ENCODE measurements at regions not wholly inside any gene's neighbourhood (a gene's known extent, or its start where the extent isn't known, plus 50 kb on each side); places are given as distances from the start of the nearest gene placed in this dataset.
"Not testable (repeated sequence)": the region's sequence is repeated elsewhere in the genome, so short reads cannot be mapped to it uniquely, and the experiment has no call there.

DNA sequence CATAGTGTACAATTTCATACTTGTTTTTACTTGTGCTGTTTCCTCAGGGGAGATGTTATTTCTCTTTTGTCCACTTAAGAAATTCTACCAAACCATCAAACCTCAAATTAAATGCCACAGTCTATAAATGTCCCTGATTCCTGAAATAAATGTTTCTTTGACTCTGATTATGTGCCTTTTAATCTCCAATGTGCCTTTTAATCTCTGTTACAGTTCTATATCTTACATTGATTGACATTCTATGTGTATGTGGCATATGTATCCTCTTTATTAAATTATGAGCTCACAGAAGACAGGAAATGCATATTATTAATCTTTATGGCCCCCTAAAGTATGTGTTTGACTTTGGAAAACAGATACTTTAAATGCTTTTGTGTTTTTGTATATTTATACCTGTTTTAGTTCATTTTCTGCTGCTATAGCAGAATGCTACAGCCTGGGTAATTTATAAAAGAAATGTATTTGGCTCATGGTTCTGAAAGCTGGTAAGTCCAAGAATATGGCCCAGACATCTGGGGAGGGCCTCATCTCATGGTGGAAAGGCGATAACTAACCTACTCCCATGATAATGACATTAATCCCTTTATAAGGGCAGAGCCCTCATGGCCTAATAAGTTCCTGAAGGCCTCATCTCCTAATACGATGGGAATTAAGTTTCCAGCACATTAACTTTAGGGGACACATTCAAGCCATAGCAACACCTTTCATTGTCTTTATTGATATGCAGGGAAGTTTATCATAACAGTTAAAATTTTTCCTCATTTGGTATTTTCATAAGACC lies 403.9 kb downstream of the LIG4 start:
- no peak for DNase-seq

DNA sequence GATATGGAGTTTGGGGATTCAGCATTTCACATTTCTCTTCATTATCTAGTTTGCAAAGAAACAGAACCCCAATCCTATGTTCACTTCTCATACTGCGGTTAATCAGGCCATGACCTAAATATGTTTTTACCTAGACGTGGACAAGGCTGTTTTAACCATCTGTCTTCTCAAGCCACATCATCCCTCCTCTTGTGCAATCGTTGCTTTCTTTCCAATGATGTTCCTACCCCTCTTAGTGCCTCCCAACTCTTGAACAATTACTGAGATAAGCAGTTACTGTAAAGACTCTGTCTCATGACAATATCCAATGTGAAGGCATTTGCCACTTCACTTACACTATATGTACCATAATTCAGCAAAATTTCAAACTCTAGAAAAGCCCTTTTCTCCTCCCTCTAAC lies 406.2 kb downstream of the LIG4 start:
- DNase-seq = no peak

DNA sequence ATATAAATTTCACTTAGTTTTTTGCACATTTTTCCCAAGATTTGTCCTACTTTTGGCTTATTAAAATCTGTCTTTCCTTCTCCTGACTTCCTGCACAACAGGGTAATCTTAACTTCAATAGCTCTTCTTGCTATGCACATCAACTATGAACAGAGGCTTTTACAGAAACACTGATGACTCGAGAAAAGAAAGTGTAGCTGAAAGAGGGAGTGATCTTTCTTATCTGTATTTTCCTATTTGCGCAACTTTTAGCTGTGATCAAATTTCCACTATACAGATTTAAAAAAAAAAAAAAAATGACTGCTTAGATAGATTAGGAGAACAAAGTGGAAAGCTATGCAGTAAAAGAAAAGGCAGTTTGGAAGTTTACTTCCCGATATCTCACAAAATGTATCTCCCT lies 406.9 kb downstream of the LIG4 start:
- no peak for DNase-seq

DNA sequence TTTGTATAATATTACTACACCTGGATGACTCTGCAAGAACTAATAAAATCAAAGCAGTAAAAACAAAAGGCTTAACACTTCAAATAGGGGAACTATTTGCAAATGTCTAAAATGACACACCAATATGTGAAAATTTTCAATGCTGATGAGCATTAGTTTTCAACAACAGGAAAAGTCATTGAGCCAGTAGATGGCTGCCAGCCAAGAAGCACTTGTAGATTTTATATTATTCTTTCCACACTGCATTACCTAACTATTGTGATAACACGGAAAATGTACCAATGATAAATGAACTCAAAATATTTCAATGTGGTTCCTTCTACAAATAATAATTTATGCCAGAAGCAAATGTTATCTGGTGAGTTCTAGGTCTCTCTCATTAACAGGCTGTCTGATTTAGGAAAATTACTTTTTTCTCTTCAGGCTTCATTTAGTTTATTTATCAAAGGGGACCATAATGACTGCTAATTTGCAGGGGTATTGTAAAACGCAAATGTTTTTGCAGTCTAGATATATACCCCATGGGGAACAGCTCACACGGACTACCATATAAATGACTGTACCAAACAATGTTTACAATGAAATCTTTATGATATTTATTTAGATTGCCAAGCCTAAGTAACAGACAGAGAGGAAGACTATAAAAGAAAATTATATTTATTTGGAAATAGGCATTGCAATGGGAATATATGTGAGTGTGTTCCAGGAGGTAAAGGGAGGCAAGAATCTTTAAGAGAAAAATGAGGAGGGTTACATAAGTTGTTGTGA lies 407.8 kb downstream of the LIG4 start:
- no peak for DNase-seq

DNA sequence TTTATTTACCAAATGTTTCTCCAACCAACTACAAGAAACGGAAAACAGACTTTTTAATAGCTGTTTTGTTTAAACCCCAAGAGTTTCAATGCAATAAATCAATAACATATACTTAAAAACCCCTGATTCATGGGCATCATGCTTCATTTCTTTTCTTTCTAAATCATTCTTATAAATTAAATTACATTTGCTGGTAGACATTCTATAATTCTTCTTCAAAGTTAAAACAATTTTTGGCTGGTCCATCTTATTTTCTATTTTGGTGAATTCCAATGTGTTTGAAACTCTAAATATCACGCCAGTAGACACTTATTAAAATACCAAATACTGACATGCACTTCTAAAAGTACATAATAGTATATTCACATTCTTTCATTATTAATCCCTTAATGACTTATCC lies 408.6 kb downstream of the LIG4 start:
- no peak for DNase-seq

DNA sequence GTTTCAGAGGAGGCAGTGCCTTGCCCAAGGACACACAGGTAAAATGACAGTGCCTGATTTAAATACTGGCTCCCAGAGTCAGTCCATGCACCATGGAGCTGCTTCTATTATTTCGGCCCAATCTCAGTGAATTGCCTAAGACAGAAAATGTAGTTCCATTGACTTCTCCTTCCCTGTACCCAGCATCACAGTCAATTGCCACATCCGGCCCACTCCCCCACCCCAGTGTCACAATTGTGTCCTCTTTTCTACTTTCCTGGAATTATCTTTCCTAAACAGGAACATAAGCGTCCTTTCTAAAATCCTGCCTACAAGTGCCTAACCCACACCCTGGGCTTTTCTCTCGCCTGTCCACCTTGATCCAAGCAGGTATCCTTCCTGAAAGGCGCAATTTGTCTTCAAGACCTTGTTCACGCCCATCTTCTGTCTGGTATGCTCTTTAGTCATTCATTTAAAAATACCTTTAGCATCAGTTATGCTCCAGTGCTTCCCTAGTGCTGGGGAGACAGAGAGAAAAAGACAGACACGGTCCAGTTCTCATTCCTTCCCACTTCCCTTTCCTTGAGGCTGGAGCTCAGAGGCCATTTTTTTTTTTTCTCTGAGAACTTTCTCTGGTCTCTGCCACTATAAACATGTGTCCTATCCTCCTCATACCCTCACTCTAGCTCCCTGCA lies 411.4 kb downstream of the LIG4 start:
- no peak for DNase-seq

DNA sequence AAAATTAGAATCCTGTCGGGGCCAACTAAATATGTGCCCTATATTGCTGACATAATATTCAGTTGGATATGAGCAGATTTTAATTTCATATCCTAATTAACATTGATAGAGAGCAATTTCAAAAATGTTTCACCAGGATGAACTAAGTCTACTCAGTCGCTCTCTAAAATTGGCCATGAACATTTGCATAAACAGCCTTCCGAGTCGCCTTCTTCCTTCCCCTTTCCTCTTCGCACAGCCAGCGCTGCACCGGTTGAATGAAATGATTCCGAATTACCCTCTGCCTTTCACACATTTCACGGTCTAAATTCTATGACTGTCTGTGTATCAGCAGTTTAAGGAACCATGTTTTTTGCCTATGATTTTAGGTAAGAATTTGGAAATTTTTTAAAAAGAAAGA lies 413.7 kb downstream of the LIG4 start:
- no peak for DNase-seq

DNA sequence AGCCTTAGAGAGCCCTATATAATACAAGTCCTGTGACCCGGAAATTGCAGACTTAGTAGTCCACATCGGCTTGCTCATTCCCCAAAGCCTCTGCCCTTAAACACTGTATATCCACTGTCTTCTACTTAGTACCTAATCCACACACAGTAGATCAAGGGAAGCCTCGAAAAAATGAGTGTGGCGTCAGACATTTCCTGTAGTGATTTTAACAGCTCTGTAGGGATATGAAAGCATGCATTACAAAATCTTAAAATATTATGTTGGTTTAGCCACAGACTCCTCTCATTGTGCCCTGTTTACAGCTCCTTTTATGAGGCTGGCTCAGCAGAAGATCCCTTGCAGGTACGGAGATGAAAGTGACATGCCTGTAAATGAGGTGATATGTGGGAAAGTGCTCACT lies 416.3 kb downstream of the LIG4 start:
- no peak for DNase-seq

DNA sequence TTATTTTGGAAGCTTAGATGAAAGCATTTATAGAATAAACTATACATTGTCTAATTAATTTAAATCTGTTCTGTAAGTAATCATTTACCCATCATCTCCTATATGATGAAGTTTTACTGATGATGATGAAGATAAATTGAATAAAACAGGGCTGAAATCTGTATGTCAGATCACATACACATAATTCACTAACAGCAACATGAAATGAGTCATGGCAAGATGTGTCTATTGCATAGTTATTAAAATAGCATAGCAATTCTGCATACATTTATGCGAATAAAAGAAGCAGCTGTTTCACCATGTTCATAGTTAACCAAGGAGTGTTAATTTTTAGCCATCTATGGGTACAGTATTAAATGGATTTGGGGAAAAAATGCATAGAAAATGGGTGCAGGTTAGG lies 424.9 kb downstream of the LIG4 start:
- no peak for DNase-seq

DNA sequence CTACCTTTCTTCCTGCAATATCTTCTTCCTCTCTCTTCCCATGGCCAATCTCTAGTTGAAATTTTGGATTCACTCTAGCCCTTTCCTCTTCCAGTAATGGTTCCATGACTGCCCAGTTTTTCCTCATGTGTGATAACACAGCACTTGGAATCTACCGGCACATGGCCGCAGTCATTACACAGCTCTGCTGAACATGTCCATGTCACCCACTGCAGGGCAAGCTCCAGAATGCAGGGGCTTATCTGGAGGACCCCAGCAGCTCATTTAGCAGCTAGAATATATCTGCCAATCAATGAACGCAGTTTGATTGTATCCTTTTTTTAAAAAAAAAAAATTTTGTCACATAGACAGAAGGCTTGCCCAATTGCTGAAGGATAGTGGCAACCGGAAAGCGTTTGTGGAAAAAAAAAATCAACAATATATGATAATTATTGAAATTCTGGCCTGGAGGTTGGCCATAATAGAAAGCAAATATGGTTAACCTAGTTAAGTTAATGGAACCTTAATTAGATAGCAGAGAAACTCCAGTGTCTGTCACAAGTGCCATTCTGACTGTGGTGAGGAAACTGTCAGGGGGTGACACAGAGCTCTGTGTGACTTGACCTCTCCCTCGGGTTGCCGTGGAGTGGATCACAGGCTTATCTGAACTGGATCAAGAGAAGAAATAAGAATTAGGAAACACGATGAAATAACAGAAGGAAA lies 426.7 kb downstream of the LIG4 start:
- no peak for DNase-seq

DNA sequence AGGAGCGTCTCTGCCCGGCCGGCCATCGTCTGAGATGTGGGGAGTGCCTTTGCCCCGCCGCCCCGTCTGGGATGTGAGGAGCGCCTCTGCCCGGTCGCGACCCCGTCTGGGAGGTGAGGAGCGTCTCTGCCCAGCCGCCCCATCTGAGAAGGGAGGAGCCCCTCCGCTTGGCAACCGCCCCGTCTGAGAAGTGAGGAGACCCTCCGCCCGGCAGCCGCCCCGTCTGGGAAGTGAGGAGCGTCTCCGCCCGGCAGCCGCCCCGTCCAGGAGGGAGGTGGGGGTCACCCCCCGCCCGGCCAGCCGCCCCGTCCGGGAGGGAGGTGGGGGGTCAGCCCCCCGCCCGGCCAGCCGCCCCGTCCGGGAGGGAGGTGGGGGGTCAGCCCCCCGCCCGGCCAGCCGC lies 432.7 kb downstream of the LIG4 start:
- DNase-seq = not testable (repeated sequence)

DNA sequence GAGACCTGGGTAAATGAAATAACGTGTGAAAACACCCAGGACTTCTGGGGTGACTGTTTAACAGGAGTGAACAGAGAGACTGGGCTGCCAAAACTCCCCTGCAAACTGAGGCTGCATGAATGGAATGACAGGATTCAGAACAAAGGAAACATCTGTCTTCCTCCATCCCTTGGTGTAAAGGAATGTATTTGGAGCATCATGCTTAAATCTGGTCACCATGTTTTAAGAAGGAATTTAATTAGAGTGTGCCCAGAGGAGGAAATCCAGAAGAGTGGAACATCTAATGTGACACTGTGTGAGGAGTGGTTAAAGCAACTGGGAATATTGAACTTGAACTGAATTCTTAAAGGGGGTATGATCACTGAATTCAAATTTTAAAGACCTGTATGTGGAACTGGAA lies 437.2 kb downstream of the LIG4 start:
- no peak for DNase-seq

DNA sequence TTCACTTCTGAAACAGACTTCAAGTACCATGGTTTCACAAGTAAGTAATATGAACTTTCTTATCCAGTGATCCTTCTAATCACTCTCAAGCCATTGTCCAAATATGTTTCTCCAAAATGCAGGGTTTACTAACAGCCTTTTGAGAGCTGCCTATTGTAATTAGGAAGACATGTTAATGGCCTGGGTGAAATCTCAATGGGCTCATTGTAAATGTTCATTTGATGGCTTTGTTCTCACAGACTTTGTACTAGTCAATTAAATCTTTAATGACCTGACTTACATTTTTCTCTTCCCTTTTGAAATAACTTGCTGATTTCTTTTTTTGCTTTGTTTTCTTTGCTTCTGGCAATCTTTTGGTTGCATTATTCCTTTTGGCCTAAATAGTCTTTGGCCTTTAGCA lies 444.8 kb downstream of the LIG4 start:
- DNase-seq = no peak

DNA sequence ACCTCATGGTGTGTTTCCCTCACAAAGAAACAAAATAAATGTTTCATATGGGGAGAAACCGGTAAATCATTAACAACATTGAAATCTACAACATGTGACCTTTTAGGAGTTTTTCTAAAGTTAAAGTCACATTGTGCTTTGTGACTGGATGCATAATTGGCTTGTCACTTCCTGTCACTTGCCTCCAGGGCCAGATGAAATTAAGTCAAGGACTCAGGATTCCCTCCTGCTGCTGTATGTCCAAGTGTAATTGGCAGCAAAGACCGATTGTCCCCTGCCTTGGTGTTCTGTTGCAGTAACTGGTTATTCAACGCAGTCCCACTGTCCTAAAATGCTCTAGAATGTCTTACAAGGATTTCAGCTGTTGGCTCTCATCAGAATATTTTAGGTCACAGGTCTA lies 448.2 kb downstream of the LIG4 start:
- no peak for DNase-seq

DNA sequence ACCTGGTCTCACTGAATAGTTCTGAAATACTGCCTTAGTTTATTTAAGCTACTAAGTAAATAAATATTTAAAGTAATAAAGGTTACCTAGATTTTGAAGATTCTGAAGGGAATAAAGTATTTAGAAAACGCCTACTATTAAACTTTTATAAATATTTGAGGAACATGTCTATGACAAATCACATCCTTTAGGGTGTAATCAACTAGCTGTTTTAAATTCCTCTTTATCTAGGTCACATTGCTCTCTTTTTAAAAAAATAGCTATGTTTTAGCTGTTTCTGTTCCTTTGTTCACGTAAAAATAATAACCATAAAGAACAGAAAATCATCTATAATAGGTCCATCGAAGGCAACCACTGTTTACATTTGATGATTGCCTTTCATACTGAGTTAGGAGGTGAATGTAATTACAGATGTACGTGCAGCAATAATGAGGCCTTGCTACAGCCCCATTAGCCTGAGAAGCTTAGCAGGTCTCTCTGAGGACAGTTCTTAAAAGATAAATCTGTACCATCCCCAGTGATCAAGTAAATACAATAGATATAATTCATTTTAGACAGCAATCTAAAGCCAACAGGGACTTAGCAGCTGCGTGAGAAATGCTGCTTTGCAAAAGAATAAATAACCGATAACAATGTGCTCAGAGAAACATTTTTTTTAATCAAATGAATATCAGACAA lies 449.5 kb downstream of the LIG4 start:
- DNase-seq = no peak

DNA sequence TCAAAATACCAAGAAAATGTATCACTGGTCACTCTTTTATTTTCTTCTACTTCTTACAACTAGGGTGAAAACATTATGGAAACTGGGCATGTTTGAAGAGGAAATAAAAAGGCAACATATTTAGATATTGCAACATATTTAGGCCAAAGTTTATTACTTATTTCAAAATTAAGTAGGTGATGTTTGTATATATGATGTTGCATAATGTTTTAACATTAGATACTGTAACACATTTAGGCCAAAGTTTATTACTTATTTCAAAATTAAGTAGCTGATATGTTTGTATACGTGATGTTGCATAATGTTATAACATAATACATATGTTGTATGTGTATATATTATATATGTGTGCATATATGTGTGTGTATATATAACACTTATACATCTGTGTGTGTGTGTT lies 451.3 kb downstream of the LIG4 start:
- DNase-seq = no peak

DNA sequence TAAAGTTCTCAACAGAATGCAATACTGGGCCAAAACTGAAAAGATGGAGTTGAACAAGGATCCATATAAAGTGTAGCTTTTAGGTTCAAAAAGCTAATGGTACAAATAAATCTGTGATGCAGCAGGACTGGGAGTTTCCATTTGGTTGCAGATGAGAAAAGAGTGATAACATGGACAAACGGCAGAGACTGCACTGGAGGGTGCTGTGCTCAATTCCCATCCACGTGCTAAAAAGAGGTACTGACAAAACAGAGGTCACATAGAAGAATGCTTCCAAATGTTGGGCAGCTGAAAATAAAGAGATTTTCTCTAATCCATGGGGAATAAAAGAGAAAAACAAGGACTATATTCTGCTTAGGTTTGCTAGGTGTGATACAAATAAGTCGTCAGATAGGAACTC lies 461.6 kb downstream of the LIG4 start:
- no peak for DNase-seq

DNA sequence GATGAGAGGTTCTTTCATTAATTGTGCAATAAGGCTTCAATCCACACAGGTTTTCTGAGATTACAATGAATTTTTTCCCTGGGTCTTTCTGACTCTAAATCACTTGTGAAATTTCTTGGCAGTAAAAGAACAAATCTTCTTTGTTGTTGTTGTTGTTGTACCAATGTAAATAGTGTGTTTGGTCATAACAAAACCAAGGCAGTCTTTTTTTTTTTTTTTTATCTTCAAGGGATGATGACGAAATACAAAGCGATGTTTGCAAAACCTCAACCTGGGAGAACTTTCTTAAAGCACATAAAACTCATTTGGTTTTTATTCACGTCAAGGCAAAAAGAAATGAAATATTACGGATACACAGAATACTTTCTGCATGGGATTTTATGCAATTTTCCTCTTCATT lies 462.0 kb downstream of the LIG4 start:
- DNase-seq = no peak

DNA sequence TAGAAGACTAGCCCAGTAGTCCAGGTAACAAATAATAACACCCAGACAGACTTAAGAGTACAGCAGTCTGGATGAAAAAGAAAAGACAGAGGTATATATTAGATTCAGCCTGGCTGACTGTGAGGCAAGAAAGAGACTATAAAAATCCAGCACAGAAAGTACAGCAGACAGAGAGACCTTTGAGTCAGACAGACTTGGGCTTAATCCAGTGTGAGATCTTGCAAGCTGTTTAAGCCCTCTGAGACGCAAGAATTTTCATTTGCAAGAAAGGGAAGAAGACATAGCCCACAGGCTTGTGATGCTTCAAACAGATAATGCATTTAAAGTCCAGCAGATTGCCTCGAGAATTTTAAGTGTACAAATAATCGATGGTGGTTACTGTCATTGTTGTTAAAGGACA lies 471.4 kb downstream of the LIG4 start:
- no peak for DNase-seq

DNA sequence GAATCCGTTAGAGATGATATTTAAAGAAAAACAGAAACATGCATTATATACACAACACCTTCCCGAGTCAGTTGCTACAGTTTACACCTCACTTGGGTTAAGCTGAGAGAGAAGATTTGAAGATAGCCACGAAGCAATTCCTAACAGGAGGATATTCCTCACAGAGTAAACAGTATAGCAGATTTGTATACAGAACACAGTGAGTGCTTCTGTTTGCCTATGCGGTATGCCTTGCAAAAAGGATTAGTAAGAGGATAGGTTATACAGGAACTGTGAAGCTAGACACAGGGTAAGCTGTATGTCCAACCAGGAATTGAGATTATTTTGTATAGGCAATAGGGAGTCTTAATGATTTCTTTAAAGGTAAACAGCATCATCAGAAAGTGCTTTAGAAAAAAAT lies 471.8 kb downstream of the LIG4 start:
- no peak for DNase-seq

DNA sequence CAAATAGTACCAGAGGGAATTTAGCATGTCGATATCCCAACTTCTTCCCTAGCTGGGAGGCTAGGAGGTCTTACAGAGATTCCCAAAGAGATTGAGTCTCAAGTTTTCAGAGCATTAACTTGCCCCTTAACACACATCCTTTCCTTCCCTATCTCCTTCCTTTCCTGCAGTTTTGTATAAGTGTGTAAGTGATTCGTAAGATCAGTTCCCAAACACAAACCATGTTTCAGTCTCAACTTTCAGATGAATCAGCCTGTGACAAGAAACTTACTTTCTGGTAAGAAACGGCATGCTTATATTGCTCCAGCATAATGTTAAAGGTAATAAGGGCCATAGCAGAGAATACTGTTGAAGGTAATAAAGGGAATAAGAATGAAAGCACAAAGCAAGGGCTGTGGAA lies 472.2 kb downstream of the LIG4 start:
- DNase-seq = no peak

DNA sequence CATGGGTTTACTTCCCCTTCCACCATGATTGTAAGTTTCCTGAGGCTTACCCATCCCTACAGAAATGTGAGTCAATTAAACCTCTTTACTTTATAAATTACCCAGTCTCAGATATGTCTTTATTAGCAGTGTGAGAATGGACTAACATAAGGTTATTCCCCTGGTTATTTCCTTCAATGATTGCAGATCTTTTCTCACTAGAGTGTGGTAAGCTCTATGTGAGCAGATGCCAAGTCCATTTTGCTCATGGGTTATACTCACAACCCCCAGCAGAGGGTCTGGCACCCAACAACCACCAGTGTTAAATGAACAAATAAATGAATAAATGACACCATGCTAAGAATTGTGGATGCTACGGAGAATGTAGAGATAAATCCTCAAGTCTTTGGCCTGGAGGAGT lies 472.8 kb downstream of the LIG4 start:
- no peak for DNase-seq

DNA sequence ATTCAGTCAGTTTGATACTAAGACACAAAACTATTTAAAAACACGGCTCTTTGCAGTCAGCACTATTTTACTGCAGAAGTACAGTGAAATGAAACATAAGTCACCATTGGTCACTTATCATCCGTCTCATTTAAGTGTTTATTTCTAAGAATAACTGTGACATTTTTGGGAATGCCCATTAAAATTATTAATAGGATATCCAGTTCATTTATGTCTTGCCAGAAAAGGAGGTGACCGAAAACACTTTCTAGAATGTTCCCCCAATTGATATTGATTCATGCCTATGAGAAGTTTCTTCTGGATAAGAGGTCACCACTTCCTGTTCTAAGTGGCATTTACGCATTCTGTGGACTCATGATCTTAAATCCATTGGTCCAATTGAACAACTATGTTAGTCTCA lies 477.3 kb downstream of the LIG4 start:
- no peak for DNase-seq
